Mesenchymal stem cell (in vitro differentiated cells and primary cell): ENCODE measurements at regions not wholly inside any gene's neighbourhood (a gene's known extent, or its start where the extent isn't known, plus 50 kb on each side); places are given as distances from the start of the nearest gene placed in this dataset.
"Not testable (repeated sequence)": the region's sequence is repeated elsewhere in the genome, so short reads cannot be mapped to it uniquely, and the experiment has no call there.

Experiments
- DNase-seq: peaks from one replicate; pipeline ENCODE4 v3.0.0-alpha.2; 2013
- H2AFZ ChIP-seq: one replicate; pipeline ENCODE4 v1.6.1; 2013; ENCODE audit warnings: low read depth, mild to moderate bottlenecking, control low read depth, inconsistent platforms, low read length, moderate library complexity
- H2AK5ac ChIP-seq: 2 replicates; pipeline ENCODE4 v1.6.1; 2013; ENCODE audit warnings: low read length, moderate library complexity, mild to moderate bottlenecking, inconsistent platforms; ENCODE audit not compliant: severe bottlenecking
- H2BK120ac ChIP-seq: one replicate; pipeline ENCODE4 v1.6.1; 2013; ENCODE audit warnings: low read depth, mild to moderate bottlenecking, inconsistent platforms, low read length, moderate library complexity
- H2BK12ac ChIP-seq, 2 experiments: one replicate each; pipeline ENCODE4 v1.6.1; 2013; ENCODE audit warnings: inconsistent platforms in 2 of 2, low read length in 2 of 2, mild to moderate bottlenecking in 2 of 2, moderate library complexity in 2 of 2, control low read depth in 1 of 2
- H2BK15ac ChIP-seq: one replicate; pipeline ENCODE4 v1.6.1; 2013; ENCODE audit warnings: mild to moderate bottlenecking, low read depth, inconsistent platforms; ENCODE audit not compliant: poor library complexity, severe bottlenecking
- H2BK5ac ChIP-seq: 2 replicates; pipeline ENCODE4 v1.6.1; 2013; ENCODE audit warnings: low read depth, mild to moderate bottlenecking, low read length, control low read depth, inconsistent platforms; ENCODE audit not compliant: poor library complexity, severe bottlenecking
- H3K14ac ChIP-seq, 2 experiments: one replicate each; pipeline ENCODE4 v1.6.1; 2013; ENCODE audit warnings: inconsistent platforms in 2 of 2, low read length in 2 of 2, control low read depth in 1 of 2, mild to moderate bottlenecking in 1 of 2, moderate library complexity in 1 of 2
- H3K18ac ChIP-seq, 2 experiments: one replicate each; pipeline ENCODE4 v1.6.1; 2013; ENCODE audit warnings: inconsistent platforms in 2 of 2, low read length in 2 of 2, control low read depth in 1 of 2, low read depth in 1 of 2, mild to moderate bottlenecking in 1 of 2
- H3K23ac ChIP-seq, 2 experiments: one replicate each; pipeline ENCODE4 v1.6.1; 2013; ENCODE audit warnings: inconsistent platforms in 2 of 2, low read length in 2 of 2, mild to moderate bottlenecking in 2 of 2, moderate library complexity in 2 of 2, control low read depth in 1 of 2
- H3K27ac ChIP-seq: 2 replicates; pipeline ENCODE4 v1.5.1; 2013; ENCODE audit warnings: mild to moderate bottlenecking, moderate library complexity, low read length, control low read depth, inconsistent platforms; ENCODE audit not compliant: poor library complexity, severe bottlenecking
- H3K27me3 ChIP-seq, 2 experiments: 2 replicates each; pipeline versions ENCODE4 v1.6.1 to v1.7.0; 2013; ENCODE audit warnings: low read length in 2 of 2, mild to moderate bottlenecking in 2 of 2, moderate library complexity in 2 of 2, control low read depth in 1 of 2, inconsistent platforms in 1 of 2; ENCODE audit not compliant: control insufficient read depth in 1 of 2, insufficient read depth in 1 of 2
- H3K36me3 ChIP-seq, 2 experiments: 2 replicates each; pipeline versions ENCODE4 v1.6.1 to v1.7.0; 2013; ENCODE audit warnings: low read length in 2 of 2, control low read depth in 1 of 2, inconsistent platforms in 1 of 2, low read depth in 1 of 2, mild to moderate bottlenecking in 1 of 2; ENCODE audit not compliant: insufficient read depth in 2 of 2, control insufficient read depth in 1 of 2
- H3K4ac ChIP-seq, 2 experiments: one replicate each; pipeline ENCODE4 v1.6.1; 2013; ENCODE audit warnings: inconsistent platforms in 2 of 2, low read length in 2 of 2, mild to moderate bottlenecking in 2 of 2, moderate library complexity in 2 of 2, control low read depth in 1 of 2, low read depth in 1 of 2
- H3K4me1 ChIP-seq: 2 replicates; pipeline ENCODE4 v1.6.1; 2013; ENCODE audit warnings: low read depth, low read length, control low read depth; ENCODE audit not compliant: control insufficient read depth, insufficient read depth
- H3K4me2 ChIP-seq: 2 replicates; pipeline ENCODE4 v1.6.1; 2013; ENCODE audit warnings: low read length, mild to moderate bottlenecking, inconsistent platforms; ENCODE audit not compliant: poor library complexity, severe bottlenecking
- H3K4me3 ChIP-seq, 2 experiments: 2 replicates each; pipeline versions ENCODE4 v1.5.1 to v1.7.0; 2013; ENCODE audit warnings: low read length in 2 of 2, mild to moderate bottlenecking in 2 of 2, control low read depth in 1 of 2, low read depth in 1 of 2; ENCODE audit not compliant: insufficient read depth in 1 of 2
- H3K79me1 ChIP-seq: replicated peaks from 2 replicates; pipeline ENCODE4 v1.6.1; 2013; ENCODE audit warnings: mild to moderate bottlenecking, control low read depth, low read length, inconsistent platforms; ENCODE audit not compliant: poor library complexity, severe bottlenecking
- H3K9ac ChIP-seq: 2 replicates; pipeline ENCODE4 v1.7.0; 2013; ENCODE audit warnings: mild to moderate bottlenecking, low read length, moderate library complexity
- H3K9me3 ChIP-seq: 2 replicates; pipeline ENCODE4 v1.7.0; 2013; ENCODE audit warnings: mild to moderate bottlenecking, low read length; ENCODE audit not compliant: control insufficient read depth
- H4K8ac ChIP-seq: one replicate; pipeline ENCODE4 v1.6.1; 2013; ENCODE audit warnings: inconsistent platforms, mild to moderate bottlenecking, low read length, moderate library complexity
- H4K91ac ChIP-seq: one replicate; pipeline ENCODE4 v1.6.1; 2013; ENCODE audit warnings: mild to moderate bottlenecking, low read length, inconsistent platforms
- WGBS: methylation state at CpG from one replicate; pipeline ENCODE4 v1.1.7; 2013; ENCODE audit warnings: mixed read lengths; 5-methylcytosine and 5-hydroxymethylcytosine counted together

GRCh38 chr2:184060268-184060667 is 538.1 kb upstream of the ZNF804A start:
- H3K14ac ChIP-seq, H3K9ac ChIP-seq, H3K4ac ChIP-seq, H3K23ac ChIP-seq, H2AFZ ChIP-seq, H4K8ac ChIP-seq, H3K79me1 ChIP-seq, H2BK5ac ChIP-seq, H3K18ac ChIP-seq, H2AK5ac ChIP-seq, H3K36me3 ChIP-seq, H2BK12ac ChIP-seq, H3K4me3 ChIP-seq, H3K4me1 ChIP-seq, H3K9me3 ChIP-seq, H2BK15ac ChIP-seq, H3K27ac ChIP-seq, H3K4me2 ChIP-seq, DNase-seq, H3K27me3 ChIP-seq, H2BK120ac ChIP-seq, H4K91ac ChIP-seq: not testable (repeated sequence)
- WGBS = 100% methylated on average over 3 of the region's 3 CpGs

DNA sequence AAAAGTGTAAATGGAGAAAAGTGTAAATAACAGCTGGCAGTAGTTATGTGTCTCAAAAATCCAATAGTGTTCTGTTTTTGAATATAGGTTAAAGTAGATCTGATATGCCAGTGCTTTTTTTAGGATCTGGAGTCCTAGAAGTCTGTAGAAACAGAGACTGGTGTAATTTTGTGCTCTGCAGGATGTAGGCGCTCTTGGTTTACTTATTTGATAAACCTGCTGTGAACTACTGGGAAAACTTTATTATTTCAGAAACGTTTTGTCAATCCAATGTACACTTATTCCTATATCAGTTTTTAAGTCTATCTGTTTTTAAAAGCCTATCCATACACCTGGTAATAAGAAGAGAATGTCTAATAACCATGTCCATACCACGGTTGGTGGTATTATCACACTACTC is 530.8 kb upstream of the ZNF804A start:
- Histone ChIP-seq H2AK5ac (no peak overlapping the region), H3K23ac (no peak overlapping the region), H3K4me3 (no peak overlapping the region), H3K36me3 (no peaks in the 10 kb centered on the region), H2BK120ac (no peak overlapping the region), H3K4ac (no peak overlapping the region), H2BK5ac (no peak overlapping the region), H3K79me1 (no peaks in the 10 kb centered on the region), H3K9me3 (no peaks in the 10 kb centered on the region), H3K14ac (no peak overlapping the region), H2AFZ (no peak overlapping the region), H3K9ac (no peak overlapping the region), H4K91ac (no peak overlapping the region), H3K4me2 (no peak overlapping the region), H3K27ac (no peak overlapping the region), H2BK15ac (no peak overlapping the region), H3K4me1 (no peaks in the 10 kb centered on the region), H4K8ac (no peak overlapping the region), H3K27me3 (no peaks in the 10 kb centered on the region), H2BK12ac (no peak overlapping the region), H3K18ac (no peak overlapping the region)
- WGBS = no CpG with 5 or more reads among the region's 3 CpGs
- DNase-seq = no peak

- Histone ChIP-seq H4K91ac (no peak overlapping the region), H2AFZ (no peak overlapping the region), H3K4ac (no peak overlapping the region), H3K23ac (no peak overlapping the region), H3K79me1 (no peaks in the 10 kb centered on the region), H4K8ac (no peak overlapping the region), H2BK15ac (no peak overlapping the region), H3K14ac (no peak overlapping the region), H3K4me3 (no peak overlapping the region), H3K9me3 (no peaks in the 10 kb centered on the region), H2AK5ac (no peak overlapping the region), H3K18ac (no peak overlapping the region), H3K36me3 (no peaks in the 10 kb centered on the region), H3K27me3 (no peaks in the 10 kb centered on the region), H3K4me1 (no peaks in the 10 kb centered on the region), H2BK120ac (no peak overlapping the region), H3K9ac (no peak overlapping the region), H3K27ac (no peak overlapping the region), H3K4me2 (no peak overlapping the region), H2BK12ac (no peak overlapping the region), H2BK5ac (no peak overlapping the region)
- WGBS = no CpG with 5 or more reads among the region's 2 CpGs
- DNase-seq = no peak
Measured at GRCh38 chr2:184072470-184072869, 525.9 kb upstream of the ZNF804A start.

DNA sequence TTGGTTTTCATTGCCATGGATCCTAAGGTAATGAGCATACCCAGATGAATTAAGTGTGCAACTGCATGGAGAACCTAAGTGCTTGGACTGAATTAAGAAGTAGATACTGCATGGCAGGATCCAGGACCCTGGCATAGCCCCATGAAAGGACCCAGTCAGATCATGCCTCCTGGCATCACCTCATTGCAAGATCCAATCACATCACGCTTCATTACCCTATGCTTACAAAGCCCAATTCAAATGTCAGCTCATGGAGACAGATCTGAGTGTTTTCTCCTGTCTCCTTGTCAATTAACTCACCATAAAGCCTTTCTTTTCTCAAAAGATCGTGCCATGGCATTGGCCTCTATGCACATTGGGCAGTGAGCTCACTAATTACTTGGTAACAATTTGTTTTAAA is 519.8 kb upstream of the ZNF804A start:
- H3K9me3 ChIP-seq = peaks cover 5% of the 10 kb centered on the region
- H4K91ac ChIP-seq = no peak overlapping the region
- no peak overlapping the region for H2BK120ac ChIP-seq
- H3K4me2 ChIP-seq = no peak overlapping the region
- H3K4me3 ChIP-seq = no peak overlapping the region
- H3K4ac ChIP-seq = no peak overlapping the region
- no peak for DNase-seq
- H3K27me3 ChIP-seq = no peaks in the 10 kb centered on the region
- no peak overlapping the region for H2AK5ac ChIP-seq
- H4K8ac ChIP-seq = no peak overlapping the region
- no peaks in the 10 kb centered on the region for H3K79me1 ChIP-seq
- H2BK5ac ChIP-seq = no peak overlapping the region
- no peak overlapping the region for H3K27ac ChIP-seq
- no peak overlapping the region for H3K9ac ChIP-seq
- WGBS = 93% methylated on average over 1 of the region's 2 CpGs
- no peak overlapping the region for H2BK15ac ChIP-seq
- no peak overlapping the region for H3K14ac ChIP-seq
- no peak overlapping the region for H3K18ac ChIP-seq
- H2AFZ ChIP-seq = no peak overlapping the region
- H3K4me1 ChIP-seq = no peaks in the 10 kb centered on the region
- H3K36me3 ChIP-seq = no peaks in the 10 kb centered on the region
- H3K23ac ChIP-seq = no peak overlapping the region
- H2BK12ac ChIP-seq = no peak overlapping the region
